DMS 273 (cell line): ENCODE measurements at regions not wholly inside any gene's neighbourhood (a gene's known extent, or its start where the extent isn't known, plus 50 kb on each side); places are given as distances from the start of the nearest gene placed in this dataset.

Experiments
- DNase-seq: peaks from one replicate; lab custom pipeline; 2025; ENCODE audit not compliant: unreplicated experiment; lab: John Stamatoyannopoulos, UW

DNA sequence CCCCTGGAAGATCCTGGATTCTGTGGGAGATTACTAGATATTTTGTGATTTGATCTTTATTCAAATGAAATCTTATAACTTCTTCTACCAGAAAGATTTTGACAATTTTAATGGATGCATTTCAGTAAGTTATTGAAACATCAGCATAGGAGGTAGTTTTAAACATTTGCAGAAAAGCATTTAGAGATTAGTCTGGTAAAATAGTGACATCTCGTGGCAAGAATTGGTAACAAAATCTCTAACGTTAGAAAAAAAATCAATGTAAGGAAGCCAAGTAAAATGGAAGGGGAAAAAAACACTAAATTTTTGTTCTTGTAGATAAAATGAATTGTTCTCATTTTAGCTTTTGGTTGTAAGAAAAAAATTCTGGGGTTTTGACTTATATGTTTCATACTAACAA, 73.3 kb downstream of the TASL start:
- DNase-seq: peak; percentile 66

DNA sequence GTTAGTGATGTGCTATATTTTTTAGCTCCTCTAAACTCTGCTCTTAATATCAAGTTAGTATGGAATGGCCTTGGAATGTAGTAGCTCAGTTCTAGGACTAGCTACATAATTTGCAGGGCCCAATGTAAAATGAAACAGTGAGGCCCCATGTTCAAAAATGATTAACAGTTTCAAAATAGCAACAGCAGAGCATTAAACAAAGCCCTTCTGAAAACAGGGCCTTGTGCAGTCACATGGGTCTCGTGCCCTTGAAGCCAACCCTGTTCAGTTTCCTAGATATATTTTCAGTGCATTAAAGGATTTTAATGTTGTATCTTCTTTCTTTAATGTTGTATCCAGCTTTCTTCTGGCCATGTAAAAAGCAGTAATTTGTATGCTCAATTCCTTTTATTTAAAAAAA, 82.1 kb downstream of the TASL start:
- no peak for DNase-seq

DNA sequence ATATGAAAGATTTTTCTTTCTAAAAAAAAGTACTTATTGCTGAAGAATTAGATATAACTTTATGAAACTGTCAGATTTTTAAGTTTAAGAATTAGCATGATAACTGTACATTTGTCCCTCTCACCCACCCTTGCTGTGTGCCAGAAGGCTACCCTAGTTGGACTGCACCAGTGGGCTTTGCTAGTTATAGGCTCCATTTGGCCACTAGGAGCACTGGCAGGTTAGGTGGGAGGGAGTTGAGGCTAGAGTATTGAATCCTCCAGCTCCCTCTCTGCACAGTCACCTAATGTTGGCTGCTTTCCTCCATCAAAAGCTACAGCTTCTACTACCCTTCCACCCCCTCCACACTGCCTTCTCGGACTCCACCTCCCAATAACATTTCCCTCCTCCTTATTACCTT, 84.2 kb downstream of the TASL start:
- DNase-seq: no peak

DNA sequence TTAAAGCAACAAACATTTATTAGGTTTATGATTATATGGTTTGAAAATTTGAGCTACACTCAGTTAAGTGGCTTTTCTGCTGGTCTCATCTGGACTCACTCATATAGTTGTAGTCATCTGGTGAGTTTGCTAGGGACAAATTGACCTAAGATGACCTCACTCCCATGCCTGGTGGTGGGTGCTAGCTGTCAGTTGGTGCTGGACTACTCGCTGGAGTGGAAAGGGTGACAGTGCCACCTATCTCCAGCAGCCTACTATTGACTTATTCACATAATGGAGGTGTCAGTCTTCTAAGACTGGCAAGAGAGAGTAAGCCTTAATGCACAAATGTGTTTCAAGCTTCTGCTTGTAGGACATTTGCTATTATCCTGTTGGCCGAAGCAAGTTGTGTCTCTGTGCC, 88.2 kb downstream of the TASL start:
- peak; percentile 5 for DNase-seq

DNA sequence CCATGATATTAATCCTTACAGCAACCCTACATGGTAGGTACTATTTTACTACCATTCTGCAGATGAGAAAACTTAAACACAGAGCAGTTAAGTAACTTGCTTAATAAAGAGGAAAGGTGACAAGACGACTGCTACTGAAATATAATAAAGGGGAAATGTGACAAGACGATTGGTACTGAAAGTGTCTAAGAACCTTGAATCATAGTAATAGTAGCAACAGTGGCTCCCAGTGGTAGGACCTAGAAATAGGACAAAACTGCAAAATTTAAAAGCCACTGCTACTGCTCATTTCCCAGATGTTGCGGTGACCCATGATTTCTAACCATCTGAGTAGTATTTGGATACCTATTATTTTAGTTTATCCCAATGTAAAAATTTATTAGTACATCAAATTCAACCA, 89.5 kb downstream of the TASL start:
- peak; percentile 3 for DNase-seq

DNA sequence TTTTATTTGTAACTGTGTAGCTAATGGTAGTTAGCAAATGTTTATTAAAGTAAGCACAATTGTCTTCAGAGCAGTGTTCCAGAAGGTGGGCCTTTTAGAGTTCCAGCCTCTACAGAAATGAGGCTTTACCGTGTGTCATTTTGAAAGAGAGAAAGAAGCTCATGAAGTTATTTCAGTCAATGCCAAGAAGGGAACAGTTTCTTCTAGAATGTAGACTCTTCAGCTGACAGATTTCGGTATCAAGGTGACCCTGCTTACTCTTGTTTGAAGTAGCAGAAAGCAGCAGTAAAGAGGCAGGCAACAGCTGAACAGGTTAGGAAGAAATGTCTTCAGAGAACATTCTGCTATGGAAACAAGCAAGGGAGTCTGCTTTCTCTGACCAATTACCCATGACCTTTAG, 93.6 kb downstream of the TASL start:
- no peak for DNase-seq

DNA sequence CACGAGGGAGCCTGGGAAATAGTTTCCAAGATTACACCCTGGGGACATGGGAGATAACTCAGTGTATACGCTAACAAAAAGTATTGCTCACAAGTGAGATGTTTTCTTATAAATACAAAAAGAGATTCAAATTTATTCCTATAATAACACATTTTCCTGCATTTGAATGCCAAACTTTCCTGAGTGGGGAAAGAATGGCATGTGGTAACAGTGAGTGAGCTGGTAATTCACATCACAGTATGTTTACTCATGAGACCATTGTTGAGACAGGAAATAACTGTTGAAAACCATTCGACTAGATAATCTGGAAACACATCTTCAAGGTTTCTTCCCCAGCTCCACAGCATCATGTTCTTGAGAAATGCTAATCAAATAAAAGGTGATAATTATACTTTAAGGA, 109.1 kb downstream of the TASL start:
- DNase-seq: no peak
